OCI-LY3 (cell line): ENCODE measurements at regions not wholly inside any gene's neighbourhood (a gene's known extent, or its start where the extent isn't known, plus 50 kb on each side); places are given as distances from the start of the nearest gene placed in this dataset.

ENCODE experiments used
- H2AFZ ChIP-seq: fragments of 200-600, 300-600 bp; shearing (Covaris generic); 2 replicates; pipeline ENCODE4 v1.6.0; 2014; ENCODE audit warnings: antibody characterized with exemption, low read depth, low read length
- H3K27ac ChIP-seq: fragments of 200-600, 300-600 bp; sonication (generic); 2 replicates; pipeline ENCODE4 v1.5.1; 2014; ENCODE audit warnings: mild to moderate bottlenecking, low read length, moderate library complexity, mixed read lengths
- H3K27me3 ChIP-seq: fragments of 200-600, 300-600 bp; sonication (generic); 2 replicates; pipeline ENCODE4 v1.6.1; 2014; ENCODE audit warnings: low read depth, low read length, mixed read lengths
- H3K36me3 ChIP-seq: fragments of 200-600, 300-600 bp; sonication (generic); replicated peaks from 2 replicates; pipeline ENCODE3; 2014; ENCODE audit warnings: low read depth, low read length, mixed read lengths
- H3K4me1 ChIP-seq: fragments of 300-600, 200-600 bp; sonication (generic); 2 replicates; pipeline ENCODE4 v1.6.1; 2014; ENCODE audit warnings: low read length, mixed read lengths
- H3K4me2 ChIP-seq: fragments of 200-600, 300-600 bp; sonication (generic); 2 replicates; pipeline ENCODE4 v1.6.1; 2014; ENCODE audit warnings: low read length, mixed read lengths
- H3K4me3 ChIP-seq: fragments of 300-600, 200-600 bp; sonication (generic); 2 replicates; pipeline ENCODE4 v1.5.1; 2014; ENCODE audit warnings: antibody characterized with exemption, mild to moderate bottlenecking, low read length, moderate library complexity
- H3K79me2 ChIP-seq: fragments of 300-600, 200-600 bp; shearing (Covaris generic); 2 replicates; pipeline ENCODE4 v1.6.1; 2014; ENCODE audit warnings: mild to moderate bottlenecking, low read length, mixed read lengths
- H3K9ac ChIP-seq: fragments of 300-600, 200-600 bp; shearing (Covaris generic); 2 replicates; pipeline ENCODE4 v1.6.0; 2014; ENCODE audit warnings: mild to moderate bottlenecking, low read length, moderate library complexity
- H3K9me3 ChIP-seq: fragments of 200-600, 300-600 bp; shearing (Covaris generic); 2 replicates; pipeline ENCODE4 v1.6.1; 2014; ENCODE audit warnings: low read length, mixed read lengths; ENCODE audit not compliant: insufficient read depth
- H4K20me1 ChIP-seq: fragments of 200-600, 300-600 bp; sonication (generic); 2 replicates; pipeline ENCODE4 v1.6.1; 2016; ENCODE audit warnings: low read length, mixed read lengths; ENCODE audit not compliant: insufficient read depth
- CTCF ChIP-seq: fragments of 200-600, 300-600 bp; sonication (generic); IDR thresholded peaks from 2 replicates; pipeline ENCODE4 v1.5.1; 2014; ENCODE audit warnings: antibody characterized with exemption, low read length, low read depth
- EZH2phosphoT487 ChIP-seq: fragments of 200-600 bp; shearing (Covaris generic); IDR thresholded peaks from 2 replicates; pipeline ENCODE4 v1.6.1; 2018; ENCODE audit warnings: antibody characterized with exemption, mixed run types, low read depth

GRCh38 chr2:234300391-234300925 lies 196.4 kb downstream of the ARL4C start:
- Histone ChIP-seq H4K20me1 (no peaks in the 10 kb centered on the region), H3K27ac (no peak overlapping the region), H3K9ac (no peak overlapping the region), H2AFZ (no peak overlapping the region), H3K4me2 (no peak overlapping the region), H3K36me3 (no peaks in the 10 kb centered on the region), H3K9me3 (no peaks in the 10 kb centered on the region), H3K79me2 (no peaks in the 10 kb centered on the region), H3K4me1 (no peaks in the 10 kb centered on the region), H3K4me3 (no peak overlapping the region), H3K27me3 (peaks cover 15% of the 10 kb centered on the region)
- TF ChIP-seq CTCF (no peak), EZH2phosphoT487 (no peak)

- no peak overlapping the region for H3K9ac ChIP-seq
Observed at GRCh38 chr2:234298918-234299317, 198.0 kb downstream of the ARL4C start.

GRCh38 chr2:234296991-234297390 lies 199.9 kb downstream of the ARL4C start:
- Histone ChIP-seq H3K79me2 (no peaks in the 10 kb centered on the region), H3K9me3 (no peaks in the 10 kb centered on the region), H3K27ac (no peak overlapping the region), H3K4me1 (peaks cover 13% of the 10 kb centered on the region), H3K27me3 (peaks cover 7% of the 10 kb centered on the region), H3K36me3 (no peaks in the 10 kb centered on the region), H2AFZ (no peak overlapping the region), H4K20me1 (no peaks in the 10 kb centered on the region), H3K9ac (no peak overlapping the region), H3K4me2 (no peak overlapping the region), H3K4me3 (no peak overlapping the region)
- TF ChIP-seq CTCF, result no peak
- TF ChIP-seq EZH2phosphoT487, result no peak

More at GRCh38 chr2:234298918-234299317, 198.0 kb downstream of the ARL4C start:
- Histone ChIP-seq H3K9me3 (no peaks in the 10 kb centered on the region), H3K4me1 (no peaks in the 10 kb centered on the region), H2AFZ (no peak overlapping the region), H3K79me2 (no peaks in the 10 kb centered on the region), H3K27ac (no peak overlapping the region), H3K4me3 (no peak overlapping the region), H3K36me3 (no peaks in the 10 kb centered on the region), H3K4me2 (no peak overlapping the region), H3K27me3 (peaks cover 10% of the 10 kb centered on the region), H4K20me1 (no peaks in the 10 kb centered on the region)
- TF ChIP-seq EZH2phosphoT487 (no peak), CTCF (no peak)

- Histone ChIP-seq H3K79me2 (no peaks in the 10 kb centered on the region), H3K4me1 (peaks cover 37% of the 10 kb centered on the region), H3K9me3 (no peaks in the 10 kb centered on the region), H3K27ac (no peak overlapping the region), H2AFZ (no peak overlapping the region), H3K4me2 (no peak overlapping the region), H3K4me3 (no peak overlapping the region), H3K36me3 (no peaks in the 10 kb centered on the region), H3K9ac (no peak overlapping the region), H3K27me3 (peaks cover 3% of the 10 kb centered on the region), H4K20me1 (no peaks in the 10 kb centered on the region)
- no peak for TF ChIP-seq EZH2phosphoT487
- TF ChIP-seq CTCF, result no peak
Observed at GRCh38 chr2:234293973-234294372, 202.9 kb downstream of the ARL4C start.
